T-helper 1 cell treated with Interleukin-12 subunit alpha and Interleukin-12 subunit beta and Interleukin-4 antibody, amounts not matched to agents 30 ng/mL and 1 ng/mL, for 36 hours (primary cell): ENCODE measurements at regions not wholly inside any gene's neighbourhood (a gene's known extent, or its start where the extent isn't known, plus 50 kb on each side); places are given as distances from the start of the nearest gene placed in this dataset.
"Not testable (repeated sequence)": the region's sequence is repeated elsewhere in the genome, so short reads cannot be mapped to it uniquely, and the experiment has no call there.

ENCODE experiments used
- intact Hi-C: fragments of 100-400 bp; cut with micrococcal nuclease; formaldehyde crosslinking; loops from one replicate; pipeline ENCODE4 v1.15.1; 2024

- intact Hi-C loops = no loop called here
Observed at GRCh38 chr2:16100006-16100405, 159.7 kb downstream of the MYCN start.

- intact Hi-C loops = no loop called here
Observed at GRCh38 chr2:16099326-16099725, 159.0 kb downstream of the MYCN start.

- intact Hi-C loops = no loop called here
Observed at GRCh38 chr2:16096962-16097361, 156.6 kb downstream of the MYCN start.

- intact Hi-C loops = not testable (repeated sequence)
Observed at GRCh38 chr2:16095483-16095882, 155.1 kb downstream of the MYCN start.

- intact Hi-C loops = no loop called here
Observed at GRCh38 chr2:16094811-16095210, 154.5 kb downstream of the MYCN start.

GRCh38 chr2:16093639-16094529 is 153.5 kb downstream of the MYCN start:
- intact Hi-C loops = no loop called here

GRCh38 chr2:16092861-16093638 is 152.7 kb downstream of the MYCN start:
- intact Hi-C loops = no loop called here

GRCh38 chr2:16091576-16092282 is 151.4 kb downstream of the MYCN start:
- intact Hi-C loops = no loop called here

GRCh38 chr2:16090650-16091575 is 150.6 kb downstream of the MYCN start:
- intact Hi-C loops = no loop called here

GRCh38 chr2:16089491-16089890 is 149.1 kb downstream of the MYCN start:
- intact Hi-C loops = not testable (repeated sequence)

- intact Hi-C loops = no loop called here
Observed at GRCh38 chr2:16088802-16089112, 148.4 kb downstream of the MYCN start.

- intact Hi-C loops = no loop called here
Observed at GRCh38 chr2:16088035-16088801, 147.9 kb downstream of the MYCN start.

- intact Hi-C loops = not testable (repeated sequence)
Observed at GRCh38 chr2:16086136-16086535, 145.8 kb downstream of the MYCN start.

GRCh38 chr2:16085073-16085472 is 144.7 kb downstream of the MYCN start:
- intact Hi-C loops = no loop called here

- intact Hi-C loops = no loop called here
Observed at GRCh38 chr2:16084274-16084673, 143.9 kb downstream of the MYCN start.

- intact Hi-C loops = no loop called here
Observed at GRCh38 chr2:16082276-16082675, 141.9 kb downstream of the MYCN start.

GRCh38 chr2:16081316-16082200 is 141.2 kb downstream of the MYCN start:
- intact Hi-C loops = no loop called here

- intact Hi-C loops = no loop called here
Observed at GRCh38 chr2:16080516-16080915, 140.2 kb downstream of the MYCN start.

GRCh38 chr2:16080071-16080470 is 139.7 kb downstream of the MYCN start:
- intact Hi-C loops = no loop called here
